ENCODE measurements at regions not wholly inside any gene's neighbourhood (a gene's known extent, or its start where the extent isn't known, plus 50 kb on each side); places are given as distances from the start of the nearest gene placed in this dataset.

DNA sequence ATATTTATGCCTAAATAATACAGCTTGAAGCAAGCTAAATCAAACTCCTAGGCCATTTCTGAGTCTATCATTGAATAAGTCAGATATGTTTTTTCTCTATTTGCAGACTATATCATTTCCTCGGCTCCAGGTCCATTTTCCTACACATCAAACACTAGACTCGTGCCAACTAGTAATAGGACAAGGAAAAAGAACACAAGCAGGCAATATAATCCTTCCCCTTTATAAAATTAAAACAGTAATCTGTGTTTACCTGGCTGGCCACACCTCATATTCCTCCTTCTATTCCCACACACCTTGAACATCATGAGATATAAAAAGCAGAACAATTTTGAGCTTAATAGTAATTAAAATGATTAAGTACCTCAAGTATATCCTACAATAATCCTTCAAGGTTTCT, 325.7 kb downstream of the TFEC start:
- no peaks in the 10 kb centered on the region for H3K27me3 Mint-ChIP-seq (ENCODE audit: insufficient read depth, low read depth, poor library complexity)
- TF ChIP-seq, protein P1, sequence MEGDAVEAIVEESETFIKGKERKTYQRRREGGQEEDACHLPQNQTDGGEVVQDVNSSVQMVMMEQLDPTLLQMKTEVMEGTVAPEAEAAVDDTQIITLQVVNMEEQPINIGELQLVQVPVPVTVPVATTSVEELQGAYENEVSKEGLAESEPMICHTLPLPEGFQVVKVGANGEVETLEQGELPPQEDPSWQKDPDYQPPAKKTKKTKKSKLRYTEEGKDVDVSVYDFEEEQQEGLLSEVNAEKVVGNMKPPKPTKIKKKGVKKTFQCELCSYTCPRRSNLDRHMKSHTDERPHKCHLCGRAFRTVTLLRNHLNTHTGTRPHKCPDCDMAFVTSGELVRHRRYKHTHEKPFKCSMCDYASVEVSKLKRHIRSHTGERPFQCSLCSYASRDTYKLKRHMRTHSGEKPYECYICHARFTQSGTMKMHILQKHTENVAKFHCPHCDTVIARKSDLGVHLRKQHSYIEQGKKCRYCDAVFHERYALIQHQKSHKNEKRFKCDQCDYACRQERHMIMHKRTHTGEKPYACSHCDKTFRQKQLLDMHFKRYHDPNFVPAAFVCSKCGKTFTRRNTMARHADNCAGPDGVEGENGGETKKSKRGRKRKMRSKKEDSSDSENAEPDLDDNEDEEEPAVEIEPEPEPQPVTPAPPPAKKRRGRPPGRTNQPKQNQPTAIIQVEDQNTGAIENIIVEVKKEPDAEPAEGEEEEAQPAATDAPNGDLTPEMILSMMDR (conservative IDR thresholded peaks at IDR 0.05; ENCODE audit: low read depth in 2 of 2) = no peak
- TF ChIP-seq, protein P2, sequence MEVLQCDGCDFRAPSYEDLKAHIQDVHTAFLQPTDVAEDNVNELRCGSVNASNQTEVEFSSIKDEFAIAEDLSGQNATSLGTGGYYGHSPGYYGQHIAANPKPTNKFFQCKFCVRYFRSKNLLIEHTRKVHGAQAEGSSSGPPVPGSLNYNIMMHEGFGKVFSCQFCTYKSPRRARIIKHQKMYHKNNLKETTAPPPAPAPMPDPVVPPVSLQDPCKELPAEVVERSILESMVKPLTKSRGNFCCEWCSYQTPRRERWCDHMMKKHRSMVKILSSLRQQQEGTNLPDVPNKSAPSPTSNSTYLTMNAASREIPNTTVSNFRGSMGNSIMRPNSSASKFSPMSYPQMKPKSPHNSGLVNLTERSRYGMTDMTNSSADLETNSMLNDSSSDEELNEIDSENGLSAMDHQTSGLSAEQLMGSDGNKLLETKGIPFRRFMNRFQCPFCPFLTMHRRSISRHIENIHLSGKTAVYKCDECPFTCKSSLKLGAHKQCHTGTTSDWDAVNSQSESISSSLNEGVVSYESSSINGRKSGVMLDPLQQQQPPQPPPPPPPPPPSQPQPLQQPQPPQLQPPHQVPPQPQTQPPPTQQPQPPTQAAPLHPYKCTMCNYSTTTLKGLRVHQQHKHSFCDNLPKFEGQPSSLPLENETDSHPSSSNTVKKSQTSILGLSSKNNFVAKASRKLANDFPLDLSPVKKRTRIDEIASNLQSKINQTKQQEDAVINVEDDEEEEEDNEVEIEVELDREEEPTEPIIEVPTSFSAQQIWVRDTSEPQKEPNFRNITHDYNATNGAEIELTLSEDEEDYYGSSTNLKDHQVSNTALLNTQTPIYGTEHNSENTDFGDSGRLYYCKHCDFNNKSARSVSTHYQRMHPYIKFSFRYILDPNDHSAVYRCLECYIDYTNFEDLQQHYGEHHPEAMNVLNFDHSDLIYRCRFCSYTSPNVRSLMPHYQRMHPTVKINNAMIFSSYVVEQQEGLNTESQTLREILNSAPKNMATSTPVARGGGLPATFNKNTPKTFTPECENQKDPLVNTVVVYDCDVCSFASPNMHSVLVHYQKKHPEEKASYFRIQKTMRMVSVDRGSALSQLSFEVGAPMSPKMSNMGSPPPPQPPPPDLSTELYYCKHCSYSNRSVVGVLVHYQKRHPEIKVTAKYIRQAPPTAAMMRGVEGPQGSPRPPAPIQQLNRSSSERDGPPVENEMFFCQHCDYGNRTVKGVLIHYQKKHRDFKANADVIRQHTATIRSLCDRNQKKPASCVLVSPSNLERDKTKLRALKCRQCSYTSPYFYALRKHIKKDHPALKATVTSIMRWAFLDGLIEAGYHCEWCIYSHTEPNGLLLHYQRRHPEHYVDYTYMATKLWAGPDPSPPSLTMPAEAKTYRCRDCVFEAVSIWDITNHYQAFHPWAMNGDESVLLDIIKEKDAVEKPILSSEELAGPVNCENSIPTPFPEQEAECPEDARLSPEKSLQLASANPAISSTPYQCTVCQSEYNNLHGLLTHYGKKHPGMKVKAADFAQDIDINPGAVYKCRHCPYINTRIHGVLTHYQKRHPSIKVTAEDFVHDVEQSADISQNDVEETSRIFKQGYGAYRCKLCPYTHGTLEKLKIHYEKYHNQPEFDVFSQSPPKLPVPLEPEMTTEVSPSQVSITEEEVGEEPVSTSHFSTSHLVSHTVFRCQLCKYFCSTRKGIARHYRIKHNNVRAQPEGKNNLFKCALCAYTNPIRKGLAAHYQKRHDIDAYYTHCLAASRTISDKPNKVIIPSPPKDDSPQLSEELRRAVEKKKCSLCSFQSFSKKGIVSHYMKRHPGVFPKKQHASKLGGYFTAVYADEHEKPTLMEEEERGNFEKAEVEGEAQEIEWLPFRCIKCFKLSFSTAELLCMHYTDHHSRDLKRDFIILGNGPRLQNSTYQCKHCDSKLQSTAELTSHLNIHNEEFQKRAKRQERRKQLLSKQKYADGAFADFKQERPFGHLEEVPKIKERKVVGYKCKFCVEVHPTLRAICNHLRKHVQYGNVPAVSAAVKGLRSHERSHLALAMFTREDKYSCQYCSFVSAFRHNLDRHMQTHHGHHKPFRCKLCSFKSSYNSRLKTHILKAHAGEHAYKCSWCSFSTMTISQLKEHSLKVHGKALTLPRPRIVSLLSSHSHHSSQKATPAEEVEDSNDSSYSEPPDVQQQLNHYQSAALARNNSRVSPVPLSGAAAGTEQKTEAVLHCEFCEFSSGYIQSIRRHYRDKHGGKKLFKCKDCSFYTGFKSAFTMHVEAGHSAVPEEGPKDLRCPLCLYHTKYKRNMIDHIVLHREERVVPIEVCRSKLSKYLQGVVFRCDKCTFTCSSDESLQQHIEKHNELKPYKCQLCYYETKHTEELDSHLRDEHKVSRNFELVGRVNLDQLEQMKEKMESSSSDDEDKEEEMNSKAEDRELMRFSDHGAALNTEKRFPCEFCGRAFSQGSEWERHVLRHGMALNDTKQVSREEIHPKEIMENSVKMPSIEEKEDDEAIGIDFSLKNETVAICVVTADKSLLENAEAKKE (CRISPR knock-in tag; IDR thresholded peaks at IDR 0.05) = no peak
- no peak for TF ChIP-seq EZH2phosphoT487 (IDR thresholded peaks at IDR 0.05; ENCODE audit: unreplicated experiment)
- no peak for TF ChIP-seq JUNB (IDR thresholded peaks at IDR 0.05; ENCODE audit: unreplicated experiment)
- ATAC-seq (no peak), DNase-seq (ENCODE audit: low spot score) (no peak)
- no peaks in the 10 kb centered on the region for H3K9me2 ChIP-seq (ENCODE audit: insufficient read depth)
- no peak overlapping the region for H3K4me3 ChIP-seq
- no peaks in the 10 kb centered on the region for H3K36me3 ChIP-seq (ENCODE audit: insufficient read depth)
- H3K4me3 Mint-ChIP-seq = no peak overlapping the region
- H3K4me1 Mint-ChIP-seq = peaks cover 7% of the 10 kb centered on the region; the same call in 2 of the 3 replicates
- H3K9me3 Mint-ChIP-seq = no peaks in the 10 kb centered on the region
- no peak overlapping the region for H3K27ac ChIP-seq (ENCODE audit: low read depth)
- no peaks in the 10 kb centered on the region for H3K4me1 ChIP-seq (ENCODE audit: insufficient read depth)
- no peak overlapping the region for H3K4me2 ChIP-seq
- no peak overlapping the region for H2AFZ ChIP-seq
- no peaks in the 10 kb centered on the region for H3K79me2 ChIP-seq (replicated peaks; ENCODE audit: insufficient read depth)
- H3K36me3 Mint-ChIP-seq (ENCODE audit: low read depth) = no peaks in the 10 kb centered on the region
- no peaks in the 10 kb centered on the region for H3F3A ChIP-seq (replicated peaks; ENCODE audit: low read depth)
- H4K20me1 ChIP-seq (replicated peaks; ENCODE audit: insufficient read depth) = no peaks in the 10 kb centered on the region
- no peaks in the 10 kb centered on the region for H3K27me3 ChIP-seq (ENCODE audit: insufficient read depth)
- no peak overlapping the region for H3K27ac Mint-ChIP-seq

DNA sequence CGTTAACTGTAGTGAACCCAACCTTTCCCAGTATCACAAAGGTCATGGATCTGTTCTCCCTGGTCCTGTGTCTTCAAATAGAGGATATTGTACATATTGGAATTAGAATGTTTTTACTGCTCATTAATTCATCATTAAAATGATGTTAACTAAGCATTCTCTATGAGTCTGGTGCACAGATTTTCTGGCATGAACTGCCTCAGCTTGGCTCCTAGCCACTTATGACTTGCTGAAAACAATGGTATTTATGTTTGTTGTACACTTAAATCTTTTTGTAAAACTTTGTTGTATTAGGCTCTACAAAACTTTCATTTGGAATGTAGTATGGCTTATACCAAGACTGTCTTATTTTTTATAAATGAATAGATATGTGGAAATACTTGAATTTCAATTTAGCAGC, 329.4 kb downstream of the TFEC start:
- Mint-ChIP-seq H3K27ac (no peak overlapping the region), H3K36me3 (ENCODE audit: low read depth) (no peaks in the 10 kb centered on the region), H3K9me3 (no peaks in the 10 kb centered on the region), H3K4me1 (no peaks in the 10 kb centered on the region), H3K27me3 (ENCODE audit: insufficient read depth, low read depth, poor library complexity) (no peaks in the 10 kb centered on the region), H3K4me3 (no peak overlapping the region)
- no peaks in the 10 kb centered on the region for H3K27me3 ChIP-seq (ENCODE audit: insufficient read depth)
- no peak for ATAC-seq
- H3K79me2 ChIP-seq (replicated peaks; ENCODE audit: insufficient read depth) = no peaks in the 10 kb centered on the region
- DNase-seq (ENCODE audit: low spot score) = no peak
- no peaks in the 10 kb centered on the region for H4K20me1 ChIP-seq (replicated peaks; ENCODE audit: insufficient read depth)
- no peak overlapping the region for H3K27ac ChIP-seq (ENCODE audit: low read depth)
- no peak overlapping the region for H3K4me3 ChIP-seq
- H3F3A ChIP-seq (replicated peaks; ENCODE audit: low read depth) = no peaks in the 10 kb centered on the region
- H3K36me3 ChIP-seq (ENCODE audit: insufficient read depth) = no peaks in the 10 kb centered on the region
- H3K9me2 ChIP-seq (ENCODE audit: insufficient read depth) = no peaks in the 10 kb centered on the region
- no peaks in the 10 kb centered on the region for H3K4me1 ChIP-seq (ENCODE audit: insufficient read depth)
- H3K4me2 ChIP-seq = no peak overlapping the region
- no peak overlapping the region for H2AFZ ChIP-seq
- no peak for TF ChIP-seq JUNB (IDR thresholded peaks at IDR 0.05; ENCODE audit: unreplicated experiment)
- TF ChIP-seq EZH2 (IDR thresholded peaks at IDR 0.05; ENCODE audit: low read depth, unreplicated experiment) = no peak
- no peak for TF ChIP-seq STAT1 (IDR thresholded peaks at IDR 0.05; ENCODE audit: unreplicated experiment)
- no peak for TF ChIP-seq ZNF114 (CRISPR knock-in tag; IDR thresholded peaks at IDR 0.05)
- TF ChIP-seq, protein P3, sequence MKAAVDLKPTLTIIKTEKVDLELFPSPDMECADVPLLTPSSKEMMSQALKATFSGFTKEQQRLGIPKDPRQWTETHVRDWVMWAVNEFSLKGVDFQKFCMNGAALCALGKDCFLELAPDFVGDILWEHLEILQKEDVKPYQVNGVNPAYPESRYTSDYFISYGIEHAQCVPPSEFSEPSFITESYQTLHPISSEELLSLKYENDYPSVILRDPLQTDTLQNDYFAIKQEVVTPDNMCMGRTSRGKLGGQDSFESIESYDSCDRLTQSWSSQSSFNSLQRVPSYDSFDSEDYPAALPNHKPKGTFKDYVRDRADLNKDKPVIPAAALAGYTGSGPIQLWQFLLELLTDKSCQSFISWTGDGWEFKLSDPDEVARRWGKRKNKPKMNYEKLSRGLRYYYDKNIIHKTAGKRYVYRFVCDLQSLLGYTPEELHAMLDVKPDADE (IDR thresholded peaks at IDR 0.05) = no peak
- TF ChIP-seq, protein P4, sequence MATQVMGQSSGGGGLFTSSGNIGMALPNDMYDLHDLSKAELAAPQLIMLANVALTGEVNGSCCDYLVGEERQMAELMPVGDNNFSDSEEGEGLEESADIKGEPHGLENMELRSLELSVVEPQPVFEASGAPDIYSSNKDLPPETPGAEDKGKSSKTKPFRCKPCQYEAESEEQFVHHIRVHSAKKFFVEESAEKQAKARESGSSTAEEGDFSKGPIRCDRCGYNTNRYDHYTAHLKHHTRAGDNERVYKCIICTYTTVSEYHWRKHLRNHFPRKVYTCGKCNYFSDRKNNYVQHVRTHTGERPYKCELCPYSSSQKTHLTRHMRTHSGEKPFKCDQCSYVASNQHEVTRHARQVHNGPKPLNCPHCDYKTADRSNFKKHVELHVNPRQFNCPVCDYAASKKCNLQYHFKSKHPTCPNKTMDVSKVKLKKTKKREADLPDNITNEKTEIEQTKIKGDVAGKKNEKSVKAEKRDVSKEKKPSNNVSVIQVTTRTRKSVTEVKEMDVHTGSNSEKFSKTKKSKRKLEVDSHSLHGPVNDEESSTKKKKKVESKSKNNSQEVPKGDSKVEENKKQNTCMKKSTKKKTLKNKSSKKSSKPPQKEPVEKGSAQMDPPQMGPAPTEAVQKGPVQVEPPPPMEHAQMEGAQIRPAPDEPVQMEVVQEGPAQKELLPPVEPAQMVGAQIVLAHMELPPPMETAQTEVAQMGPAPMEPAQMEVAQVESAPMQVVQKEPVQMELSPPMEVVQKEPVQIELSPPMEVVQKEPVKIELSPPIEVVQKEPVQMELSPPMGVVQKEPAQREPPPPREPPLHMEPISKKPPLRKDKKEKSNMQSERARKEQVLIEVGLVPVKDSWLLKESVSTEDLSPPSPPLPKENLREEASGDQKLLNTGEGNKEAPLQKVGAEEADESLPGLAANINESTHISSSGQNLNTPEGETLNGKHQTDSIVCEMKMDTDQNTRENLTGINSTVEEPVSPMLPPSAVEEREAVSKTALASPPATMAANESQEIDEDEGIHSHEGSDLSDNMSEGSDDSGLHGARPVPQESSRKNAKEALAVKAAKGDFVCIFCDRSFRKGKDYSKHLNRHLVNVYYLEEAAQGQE (IDR thresholded peaks at IDR 0.05; ENCODE audit: unreplicated experiment) = no peak
- no peak for TF ChIP-seq CREB1 (CRISPR knock-in tag; IDR thresholded peaks at IDR 0.05; ENCODE audit: low read depth)
